ENCODE measurements at regions not wholly inside any gene's neighbourhood (a gene's known extent, or its start where the extent isn't known, plus 50 kb on each side); places are given as distances from the start of the nearest gene placed in this dataset.
A peak's percentile ranks its signal among the peaks of the same experiment; 100 is the strongest.

- peak; percentile 19 for TF ChIP-seq CTCF (IDR thresholded peaks at IDR 0.05; ENCODE audit: insufficient read depth, low read length, poor library complexity, severe bottlenecking)
- no peak for TF ChIP-seq EZH2phosphoT487 (conservative IDR thresholded peaks at IDR 0.05; ENCODE audit: low read length)
Observed at GRCh38 chr6:56764081-56764566, 121.4 kb upstream of the DST start.
